IMR-90 (cell line): ENCODE measurements at regions not wholly inside any gene's neighbourhood (a gene's known extent, or its start where the extent isn't known, plus 50 kb on each side); places are given as distances from the start of the nearest gene placed in this dataset.
A peak's percentile ranks its signal among the peaks of the same experiment; 100 is the strongest.

ENCODE experiments used
- ATAC-seq: fragments of 200-7000 bp; cut with Tn5 transposase; 2 replicates; pipeline ENCODE4 v1.9.1; 2020; ENCODE audit warnings: low read depth, mild to moderate bottlenecking, moderate library complexity
- BruUV-seq: library from RNA; stranded (reverse); fragments of 400-500 nt; replicated peaks from 2 replicates; lab custom pipeline; 2021; lab: Mats Ljungman, UMichigan
- CTCF ChIA-PET: fragments of 300-600 bp; formaldehyde crosslinking; extraction: SDS; loops from one replicate; lab custom pipeline; 2021; ENCODE audit warnings: antibody characterized with exemption; lab: Yijun Ruan, JAX
- POLR2A ChIA-PET: fragments of 300-600 bp; sonication (Branson Sonifier 250); formaldehyde crosslinking; loops from one replicate; lab custom pipeline; 2022; ENCODE audit warnings: antibody characterized with exemption; ENCODE audit not compliant: unreplicated experiment; lab: Charles Lee
- DNase-seq: peaks from one replicate; pipeline ENCODE4 v3.0.0; 2013
- H2AFZ ChIP-seq: replicated peaks from 2 replicates; pipeline ENCODE3; 2013; ENCODE audit warnings: low read length, mild to moderate bottlenecking; ENCODE audit not compliant: poor library complexity
- H2AK5ac ChIP-seq: 2 replicates; pipeline ENCODE4 v1.6.1; 2013; ENCODE audit warnings: low read depth, low read length, inconsistent platforms
- H2AK9ac ChIP-seq: replicated peaks from 2 replicates; pipeline ENCODE3; 2013; ENCODE audit warnings: mild to moderate bottlenecking, low read depth, low read length, moderate library complexity; ENCODE audit not compliant: poor library complexity
- H2BK120ac ChIP-seq: 2 replicates; pipeline ENCODE4 v1.6.1; 2013; ENCODE audit warnings: low read depth, low read length, inconsistent platforms
- H2BK15ac ChIP-seq: 3 replicates; pipeline ENCODE4 v1.6.1; 2013; ENCODE audit warnings: low read depth, low read length, inconsistent platforms
- H2BK20ac ChIP-seq: 2 replicates; pipeline ENCODE4 v1.6.1; 2013; ENCODE audit warnings: low read depth, mild to moderate bottlenecking, inconsistent platforms, low read length, moderate library complexity
- H2BK5ac ChIP-seq: 2 replicates; pipeline ENCODE4 v1.6.1; 2013; ENCODE audit warnings: mild to moderate bottlenecking, low read depth, low read length, inconsistent platforms; ENCODE audit not compliant: poor library complexity, severe bottlenecking
- H3K14ac ChIP-seq: replicated peaks from 2 replicates; pipeline ENCODE4 v1.6.1; 2013; ENCODE audit warnings: low read depth, low read length, inconsistent platforms
- H3K18ac ChIP-seq: 2 replicates; pipeline ENCODE4 v1.6.1; 2013; ENCODE audit warnings: low read depth, low read length, control low read depth
- H3K23ac ChIP-seq: 2 replicates; pipeline ENCODE4 v1.6.1; 2013; ENCODE audit warnings: low read depth, low read length, inconsistent platforms
- H3K27ac ChIP-seq: 2 replicates; pipeline ENCODE4 v1.5.1; 2013; ENCODE audit warnings: mild to moderate bottlenecking, control low read depth, low read length; ENCODE audit not compliant: insufficient read depth
- H3K27me3 ChIP-seq: 2 replicates; pipeline ENCODE4 v1.6.1; 2013; ENCODE audit warnings: low read length; ENCODE audit not compliant: control insufficient read depth, insufficient read depth
- H3K36me3 ChIP-seq: 2 replicates; pipeline ENCODE4 v1.6.1; 2013; ENCODE audit warnings: low read length, mixed read lengths; ENCODE audit not compliant: control insufficient read depth, insufficient read depth
- H3K4ac ChIP-seq: 2 replicates; pipeline ENCODE4 v1.6.1; 2013; ENCODE audit warnings: low read depth, low read length, inconsistent platforms
- H3K4me1 ChIP-seq: 2 replicates; pipeline ENCODE4 v1.6.1; 2013; ENCODE audit warnings: low read length, mixed read lengths; ENCODE audit not compliant: control insufficient read depth, insufficient read depth
- H3K4me2 ChIP-seq: 2 replicates; pipeline ENCODE4 v1.6.1; 2013; ENCODE audit warnings: low read depth, mild to moderate bottlenecking, control low read depth, low read length, moderate library complexity
- H3K4me3 ChIP-seq: 2 replicates; pipeline ENCODE4 v1.5.1; 2013; ENCODE audit warnings: low read depth, mild to moderate bottlenecking, control low read depth, low read length, moderate library complexity; ENCODE audit not compliant: insufficient read depth
- H3K56ac ChIP-seq: 2 replicates; pipeline ENCODE4 v1.6.1; 2013; ENCODE audit warnings: low read length, inconsistent platforms; ENCODE audit not compliant: insufficient read depth; ENCODE audit errors: extremely low read depth
- H3K79me1 ChIP-seq, 2 experiments: 2 replicates each; pipeline ENCODE4 v1.6.1; 2013; ENCODE audit warnings: low read length in 2 of 2, inconsistent platforms in 1 of 2, low read depth in 1 of 2
- H3K9ac ChIP-seq: 2 replicates; pipeline ENCODE4 v1.6.1; 2013; ENCODE audit warnings: low read depth, low read length, control low read depth
- H3K9me1 ChIP-seq: 2 replicates; pipeline ENCODE4 v1.6.1; 2013; ENCODE audit warnings: low read length, inconsistent platforms; ENCODE audit not compliant: insufficient read depth
- H3K9me3 ChIP-seq: 2 replicates; pipeline ENCODE4 v1.6.1; 2013; ENCODE audit warnings: low read length; ENCODE audit not compliant: control insufficient read depth, insufficient read depth
- H4K20me1 ChIP-seq: 2 replicates; pipeline ENCODE4 v1.6.1; 2013; ENCODE audit warnings: low read length, inconsistent platforms; ENCODE audit not compliant: insufficient read depth
- H4K5ac ChIP-seq: 2 replicates; pipeline ENCODE4 v1.6.1; 2013; ENCODE audit warnings: mild to moderate bottlenecking, low read depth, low read length, control low read depth
- H4K8ac ChIP-seq, 2 experiments: 2 replicates each; pipeline ENCODE4 v1.6.1; 2013; ENCODE audit warnings: low read depth in 2 of 2, low read length in 2 of 2, control low read depth in 1 of 2, inconsistent platforms in 1 of 2
- H4K91ac ChIP-seq: 2 replicates; pipeline ENCODE4 v1.6.1; 2013; ENCODE audit warnings: low read depth, low read length, inconsistent platforms; ENCODE audit not compliant: insufficient read depth
- CEBPB ChIP-seq: IDR thresholded peaks from 2 replicates; pipeline ENCODE4 v1.6.1; 2012; ENCODE audit warnings: low read depth, low read length, improper control_type of control experiment
- POLR2A ChIP-seq: IDR thresholded peaks from 2 replicates; pipeline ENCODE4 v1.6.1; 2012; ENCODE audit warnings: mild to moderate bottlenecking, low read depth, low read length
- RCOR1 ChIP-seq: IDR thresholded peaks from 2 replicates; pipeline ENCODE4 v1.6.1; 2012; ENCODE audit warnings: mild to moderate bottlenecking, low read length, improper control_type of control experiment; ENCODE audit not compliant: insufficient replicate concordance
- WGBS, 2 experiments: methylation state at CpG; one replicate each; pipeline versions ENCODE4 v1.1.5 to v1.1.7; 2013; ENCODE audit warnings: missing lambda C conversion rate in 2 of 2; ENCODE audit not compliant: insufficient read length in 1 of 2; ENCODE audit errors: extremely low coverage in 2 of 2; 5-methylcytosine and 5-hydroxymethylcytosine counted together
- dilution Hi-C: fragments of 300-500 bp; cut with HindIII; formaldehyde crosslinking; loops from one replicate; pipeline ENCODE4 v1.14.3; 2018; ENCODE audit warnings: low sequenced_read_pairs; ENCODE audit not compliant: unreplicated experiment
- in situ Hi-C: fragments of 300-500 bp; cut with MboI; formaldehyde crosslinking; loops from 3 replicates; pipeline ENCODE4 v1.14.3; 2019; ENCODE audit warnings: low sequenced_read_pairs, inconsistent platforms, mixed read lengths
- intact Hi-C: fragments of 100-400 bp; cut with micrococcal nuclease; formaldehyde crosslinking; loops from 2 replicates; pipeline ENCODE4 v1.10.0; 2022

- TF ChIP-seq RCOR1 = no peak
- TF ChIP-seq CEBPB = peak; percentile 66
- no peak for TF ChIP-seq POLR2A
Measured at GRCh38 chr21:32189688-32190483, 89.0 kb downstream of the MIS18A start.

More at GRCh38 chr21:32189688-32190483, 89.0 kb downstream of the MIS18A start:
- WGBS, 2 experiments = 40% methylated on average over 1 of the region's 5 CpGs; no CpG with 5 or more reads in 1 of the 2 experiments
- H3K56ac ChIP-seq = no peak overlapping the region
- H4K8ac ChIP-seq = no peak overlapping the region
- peaks cover 6% of the 10 kb centered on the region for H3K27me3 ChIP-seq
- in situ Hi-C loops = no loop called here
- no peak for DNase-seq
- H2AFZ ChIP-seq = no peak overlapping the region
- H3K4me2 ChIP-seq = no peak overlapping the region
- CTCF ChIA-PET = no interaction called here
- H2AK9ac ChIP-seq = no peak overlapping the region
- H2AK5ac ChIP-seq = no peak overlapping the region
- no peaks in the 10 kb centered on the region for H3K9me1 ChIP-seq
- H3K36me3 ChIP-seq = no peaks in the 10 kb centered on the region
- POLR2A ChIA-PET = no interaction called here
- no peak overlapping the region for H2BK120ac ChIP-seq
- H4K91ac ChIP-seq = no peak overlapping the region
- no peaks in the 10 kb centered on the region for H3K79me1 ChIP-seq
- no peaks in the 10 kb centered on the region for H3K9me3 ChIP-seq
- H3K14ac ChIP-seq = no peak overlapping the region
- ATAC-seq = no peak
- H2BK20ac ChIP-seq = no peak overlapping the region
- no peak overlapping the region for H3K23ac ChIP-seq
- intact Hi-C loops = no loop called here
- H3K9ac ChIP-seq = no peak overlapping the region
- dilution Hi-C loops = no loop called here
- H3K4me3 ChIP-seq = no peak overlapping the region
- H4K20me1 ChIP-seq = no peaks in the 10 kb centered on the region
- no peak overlapping the region for H3K27ac ChIP-seq
- H2BK15ac ChIP-seq = no peak overlapping the region
- H3K4ac ChIP-seq = no peak overlapping the region
- H4K5ac ChIP-seq = no peak overlapping the region
- no peak overlapping the region for H3K18ac ChIP-seq
- no TSS peak for BruUV-seq
- no peaks in the 10 kb centered on the region for H3K4me1 ChIP-seq
- no peak overlapping the region for H2BK5ac ChIP-seq
